ENCODE measurements at regions not wholly inside any gene's neighbourhood (a gene's known extent, or its start where the extent isn't known, plus 50 kb on each side); places are given as distances from the start of the nearest gene placed in this dataset.

- TF ChIP-seq CTCF (conservative IDR thresholded peaks at IDR 0.05) (no peak), EZH2 (IDR thresholded peaks at IDR 0.05; ENCODE audit: low read depth) (no peak)
These were observed 79.1 kb upstream of the LCORL start for GRCh38 chr4:18100657-18101056.

All from PC-9 (cell line).